ENCODE measurements at regions not wholly inside any gene's neighbourhood (a gene's known extent, or its start where the extent isn't known, plus 50 kb on each side); places are given as distances from the start of the nearest gene placed in this dataset.

DNA sequence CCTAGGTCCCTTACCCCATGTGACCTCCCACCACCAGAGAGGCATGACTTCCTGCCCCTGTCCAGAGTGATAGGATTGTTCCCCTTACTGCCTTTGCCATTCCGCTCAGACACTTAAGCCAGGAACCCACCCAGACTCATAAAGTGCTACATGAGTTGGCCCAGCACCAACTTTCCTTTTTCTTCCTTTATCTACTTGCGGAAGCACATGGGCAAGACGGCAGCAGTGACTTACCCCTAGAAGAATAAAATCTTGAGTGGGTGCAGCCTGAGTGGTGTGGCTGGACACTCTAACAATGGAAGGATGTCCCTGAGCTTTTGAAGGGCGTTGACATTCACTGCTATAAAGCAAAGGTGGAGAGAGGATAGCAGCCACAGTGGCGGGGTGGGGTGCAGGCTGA is 100.1 kb downstream of the MAB21L3 start:
- no peak overlapping the region for H3K4me3 ChIP-seq (ENCODE audit: control insufficient read depth, low read depth, low read length)
- DNase-seq (ENCODE audit: low read depth): no peak
- no peak for TF ChIP-seq CTCF (IDR thresholded peaks at IDR 0.05; ENCODE audit: control insufficient read depth, insufficient read depth, low read depth, low read length, missing control alignments)

GRCh38 chr1:116218922-116219321 is 107.7 kb downstream of the MAB21L3 start:
- H3K4me3 ChIP-seq (ENCODE audit: control insufficient read depth, low read depth, low read length): no peak overlapping the region
- no peak for DNase-seq (ENCODE audit: low read depth)
- TF ChIP-seq CTCF (IDR thresholded peaks at IDR 0.05; ENCODE audit: control insufficient read depth, insufficient read depth, low read depth, low read length, missing control alignments): no peak

DNA sequence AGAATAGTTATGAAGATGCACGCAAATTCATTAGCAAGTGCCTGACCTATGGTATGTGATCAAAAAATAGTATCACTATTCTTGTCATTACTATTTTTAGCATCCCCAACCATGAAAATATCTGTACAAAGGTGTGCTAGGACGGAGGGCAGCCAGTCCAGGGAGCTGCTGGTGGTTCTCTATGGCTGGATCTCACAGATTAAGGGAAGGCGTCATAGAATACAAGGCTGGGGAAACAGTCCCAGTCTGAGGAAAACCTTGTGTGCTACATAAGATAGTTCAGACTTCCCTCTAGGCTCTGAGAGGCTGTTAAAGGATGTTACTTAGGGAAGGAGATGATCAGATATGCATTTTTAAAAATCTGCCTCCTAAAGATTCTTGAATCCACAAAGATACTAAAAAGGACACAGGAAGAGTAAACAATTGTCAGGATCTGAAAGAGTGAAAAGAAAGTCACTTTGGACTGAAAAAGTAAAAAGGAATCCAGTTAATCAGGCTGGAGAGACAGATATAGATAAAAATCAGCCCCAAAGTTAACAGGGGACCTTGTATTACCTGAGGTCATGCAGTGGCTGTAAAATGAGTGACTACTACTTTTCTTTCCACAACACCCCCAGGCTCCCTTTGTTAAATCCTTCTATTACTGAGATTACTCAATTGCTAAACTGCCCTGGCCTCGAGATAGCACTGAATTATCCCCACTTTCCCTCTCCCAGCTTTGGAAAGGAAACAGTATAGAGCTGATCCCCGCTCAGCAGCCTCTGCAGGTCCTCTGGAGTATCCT is 108.6 kb downstream of the MAB21L3 start:
- no peak overlapping the region for H3K4me3 ChIP-seq (ENCODE audit: control insufficient read depth, low read depth, low read length)
- DNase-seq (ENCODE audit: low read depth): no peak
- no peak for TF ChIP-seq CTCF (IDR thresholded peaks at IDR 0.05; ENCODE audit: control insufficient read depth, insufficient read depth, low read depth, low read length, missing control alignments)

DNA sequence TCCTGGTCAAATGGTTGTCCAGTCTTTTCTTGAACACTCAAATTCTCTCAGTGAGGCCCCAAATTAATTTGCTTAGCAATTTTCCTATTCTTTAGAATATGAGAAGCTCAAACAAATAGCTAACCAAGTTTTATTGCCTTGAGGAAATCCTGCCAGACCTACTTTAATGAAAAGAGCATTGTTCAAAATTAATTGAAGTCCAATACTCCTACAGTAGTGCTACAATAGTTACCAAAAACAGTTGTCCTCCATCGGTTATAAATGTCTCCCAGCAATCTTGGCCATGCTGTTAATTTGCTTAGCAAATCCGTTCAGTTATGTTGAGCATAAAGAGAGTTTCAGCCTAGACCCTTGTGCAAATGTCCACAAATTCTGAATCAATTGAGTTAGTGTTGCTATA is 112.9 kb downstream of the MAB21L3 start:
- TF ChIP-seq CTCF (IDR thresholded peaks at IDR 0.05; ENCODE audit: control insufficient read depth, insufficient read depth, low read depth, low read length, missing control alignments): no peak
- no peak for DNase-seq (ENCODE audit: low read depth)
- no peak overlapping the region for H3K4me3 ChIP-seq (ENCODE audit: control insufficient read depth, low read depth, low read length)

GRCh38 chr1:116224561-116224960 is 113.4 kb downstream of the MAB21L3 start:
- no peak for TF ChIP-seq CTCF (IDR thresholded peaks at IDR 0.05; ENCODE audit: control insufficient read depth, insufficient read depth, low read depth, low read length, missing control alignments)
- no peak for DNase-seq (ENCODE audit: low read depth)
- H3K4me3 ChIP-seq (ENCODE audit: control insufficient read depth, low read depth, low read length): no peak overlapping the region

DNA sequence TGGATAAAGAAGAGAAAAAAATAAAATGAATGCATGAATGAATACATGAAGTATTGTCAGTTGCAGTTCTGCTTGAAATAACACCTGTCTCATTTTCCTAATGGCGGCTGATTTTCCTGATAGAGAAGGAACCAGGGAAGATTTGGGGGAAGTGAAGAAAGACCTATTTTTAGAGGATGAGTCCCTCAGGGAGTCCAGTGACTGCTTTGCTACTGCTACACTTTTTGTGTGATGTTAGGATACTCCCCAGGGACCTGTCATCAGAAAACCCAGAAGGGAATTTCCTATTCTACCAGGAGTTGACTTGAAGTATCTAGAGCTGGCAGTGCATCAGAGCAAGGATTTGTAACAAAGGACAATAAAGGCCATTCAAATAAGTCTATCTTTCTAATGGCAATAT is 114.8 kb downstream of the MAB21L3 start:
- no peak overlapping the region for H3K4me3 ChIP-seq (ENCODE audit: control insufficient read depth, low read depth, low read length)
- no peak for TF ChIP-seq CTCF (IDR thresholded peaks at IDR 0.05; ENCODE audit: control insufficient read depth, insufficient read depth, low read depth, low read length, missing control alignments)
- DNase-seq (ENCODE audit: low read depth): no peak
